HepG2 (cell line): ENCODE measurements at regions not wholly inside any gene's neighbourhood (a gene's known extent, or its start where the extent isn't known, plus 50 kb on each side); places are given as distances from the start of the nearest gene placed in this dataset.

Experiments used
- ATAC-seq: fragments of 200-7000 bp; cut with Tn5 transposase; 3 replicates; pipeline ENCODE4 v1.9.1; 2020; ENCODE audit warnings: mild to moderate bottlenecking, moderate library complexity
- BruUV-seq: library from RNA; stranded (reverse); fragments of 400-500 nt; replicated peaks from 2 replicates; lab custom pipeline; 2021; lab: Mats Ljungman, UMichigan
- CTCF ChIA-PET: fragments of 300-600 bp; formaldehyde crosslinking; extraction: SDS; loops from one replicate; lab custom pipeline; 2021; ENCODE audit warnings: low total read pairs, inconsistent platforms, low intra/inter-chr PET ratio; lab: Yijun Ruan, JAX
- POLR2A ChIA-PET: fragments of 350-600 bp; sonication (Branson Sonifier 250); formaldehyde crosslinking; loops from one replicate; lab custom pipeline; 2020; ENCODE audit warnings: antibody characterized with exemption, inconsistent platforms; lab: Yijun Ruan, JAX
- DNase-seq: peaks from one replicate; pipeline ENCODE4 v3.0.0-alpha.2; 2015; ENCODE audit warnings: low spot score
- FAIRE-seq: peaks from 3 replicates; lab custom pipeline; 2011; peaks lifted over from hg19 to GRCh38; lab: Jason Lieb, UNC
- H2AFZ ChIP-seq: one replicate; pipeline ENCODE4 v1.6.1; 2011; ENCODE audit warnings: low read length, inconsistent platforms
- H3K27ac ChIP-seq: fragments of 300-600 bp; 3 replicates; pipeline ENCODE4 v1.8.0; 2011; ENCODE audit warnings: mixed run types, mild to moderate bottlenecking, mixed read lengths, low read length, inconsistent platforms; ENCODE audit not compliant: insufficient read depth; ENCODE audit errors: extremely low read length
- H3K27me3 ChIP-seq, 2 experiments: fragments of 200-600 bp in 1 of 2; 2 replicates in 1 of 2; 3 replicates in 1 of 2; pipeline versions ENCODE4 v1.6.0 to v1.8.0; 2011; ENCODE audit warnings: low read length in 2 of 2, mild to moderate bottlenecking in 2 of 2, moderate library complexity in 2 of 2, inconsistent platforms in 1 of 2; ENCODE audit not compliant: insufficient read depth in 2 of 2, control insufficient read depth in 1 of 2
- H3K36me3 ChIP-seq, 2 experiments: fragments of 200-600 bp in 1 of 2; replicated peaks in 1 of 2; 2 replicates in 1 of 2; 3 replicates in 1 of 2; pipeline versions ENCODE4 v1.5.1 to v1.8.0; 2011; ENCODE audit warnings: low read length in 2 of 2, inconsistent platforms in 1 of 2; ENCODE audit not compliant: insufficient read depth in 2 of 2, control insufficient read depth in 1 of 2
- H3K4me1 ChIP-seq: 2 replicates; pipeline ENCODE4 v1.5.1; 2012; ENCODE audit warnings: low read length, inconsistent platforms; ENCODE audit not compliant: insufficient read depth
- H3K4me2 ChIP-seq: 2 replicates; pipeline ENCODE4 v1.6.0; 2011; ENCODE audit warnings: low read depth, low read length, inconsistent platforms
- H3K4me3 ChIP-seq, 3 experiments: fragments of 200-600 bp in 1 of 3; sonication (generic), shearing (Covaris generic) in 1 of 3; replicated peaks in 1 of 3; 2 replicates each; pipeline ENCODE4 v1.5.1; 2011 to 2016; ENCODE audit warnings: low read length in 3 of 3, inconsistent platforms in 2 of 3, low read depth in 2 of 3, mild to moderate bottlenecking in 2 of 3, control low read depth in 1 of 3, mixed read lengths in 1 of 3; ENCODE audit not compliant: insufficient read depth in 1 of 3
- H3K79me2 ChIP-seq: one replicate; pipeline ENCODE4 v1.6.1; 2011; ENCODE audit warnings: low read length, inconsistent platforms; ENCODE audit not compliant: insufficient read depth
- H3K9ac ChIP-seq: 2 replicates; pipeline ENCODE4 v1.6.0; 2011; ENCODE audit warnings: mild to moderate bottlenecking, low read depth, low read length, inconsistent platforms; ENCODE audit not compliant: insufficient read depth
- H3K9me3 ChIP-seq: 2 replicates; pipeline ENCODE4 v1.5.1; 2012; ENCODE audit warnings: mild to moderate bottlenecking, low read length
- H4K20me1 ChIP-seq: 2 replicates; pipeline ENCODE4 v1.6.0; 2011; ENCODE audit warnings: inconsistent platforms, mild to moderate bottlenecking, low read length, moderate library complexity; ENCODE audit not compliant: insufficient read depth
- CEBPZ ChIP-seq: IDR thresholded peaks from 2 replicates; pipeline ENCODE4 v1.6.1; 2012; ENCODE audit warnings: low read length, improper control_type of control experiment
- FOXC1 ChIP-seq: sonication (generic); formaldehyde crosslinking; IDR thresholded peaks from 2 replicates; pipeline ENCODE4 v1.8.0; 2022; ENCODE audit warnings: mild to moderate bottlenecking, missing genetic modification reagents, borderline replicate concordance
- NFKBIZ ChIP-seq: IDR thresholded peaks from 2 replicates; pipeline ENCODE4 v1.6.1; 2018; ENCODE audit warnings: missing genetic modification reagents, missing compliant biosample characterization
- PHB2 ChIP-seq: fragments of 450-650 bp; IDR thresholded peaks from 2 replicates; pipeline ENCODE4 v1.6.1; 2018; ENCODE audit not compliant: partially characterized antibody
- RCOR2 ChIP-seq: IDR thresholded peaks from 2 replicates; pipeline ENCODE4 v1.6.1; 2016; ENCODE audit warnings: missing biosample characterization, missing genetic modification reagents
- SMAD9 ChIP-seq: sonication (generic); formaldehyde crosslinking; IDR thresholded peaks from 2 replicates; pipeline ENCODE4 v1.5.1; 2020; ENCODE audit warnings: mild to moderate bottlenecking, missing genetic modification reagents
- STAT6 ChIP-seq: sonication (generic); formaldehyde crosslinking; IDR thresholded peaks from 2 replicates; pipeline ENCODE4 v1.4.0; 2020; ENCODE audit warnings: missing genetic modification reagents, mild to moderate bottlenecking, borderline replicate concordance
- ZMYM4 ChIP-seq: sonication (generic); formaldehyde crosslinking; IDR thresholded peaks from 2 replicates; pipeline ENCODE4 v1.8.1; 2023; ENCODE audit warnings: mild to moderate bottlenecking, missing genetic modification reagents
- ZNF317 ChIP-seq: sonication (generic); formaldehyde crosslinking; IDR thresholded peaks from 2 replicates; pipeline ENCODE4 v1.5.0; 2020; ENCODE audit warnings: mild to moderate bottlenecking, missing genetic modification reagents
- ZNF362 ChIP-seq: sonication (generic); formaldehyde crosslinking; IDR thresholded peaks from 2 replicates; pipeline ENCODE4 v1.4.0; 2020; ENCODE audit warnings: missing genetic modification reagents, mild to moderate bottlenecking, borderline replicate concordance
- WGBS: methylation state at CpG from one replicate; pipeline ENCODE4 v1.1.6; 2017; ENCODE audit warnings: low lambda C conversion rate; 5-methylcytosine and 5-hydroxymethylcytosine counted together
- in situ Hi-C: cut with HindIII; loops from 2 replicates; pipeline ENCODE4 v1.10.0; 2017; ENCODE audit warnings: low pct_unique_long_range_greater_than_20kb; ENCODE audit not compliant: extremely low pct_ligation_motif_present
- intact Hi-C: fragments of 100-400 bp; cut with micrococcal nuclease; formaldehyde crosslinking; loops from one replicate; pipeline ENCODE4 v1.10.0; 2022; ENCODE audit not compliant: unreplicated experiment
- TF ChIP-seq, protein P1 (sequence below): sonication (generic); formaldehyde crosslinking; IDR thresholded peaks from 2 replicates; pipeline ENCODE4 v1.4.0; 2020; ENCODE audit warnings: mild to moderate bottlenecking, missing genetic modification reagents

DNA sequence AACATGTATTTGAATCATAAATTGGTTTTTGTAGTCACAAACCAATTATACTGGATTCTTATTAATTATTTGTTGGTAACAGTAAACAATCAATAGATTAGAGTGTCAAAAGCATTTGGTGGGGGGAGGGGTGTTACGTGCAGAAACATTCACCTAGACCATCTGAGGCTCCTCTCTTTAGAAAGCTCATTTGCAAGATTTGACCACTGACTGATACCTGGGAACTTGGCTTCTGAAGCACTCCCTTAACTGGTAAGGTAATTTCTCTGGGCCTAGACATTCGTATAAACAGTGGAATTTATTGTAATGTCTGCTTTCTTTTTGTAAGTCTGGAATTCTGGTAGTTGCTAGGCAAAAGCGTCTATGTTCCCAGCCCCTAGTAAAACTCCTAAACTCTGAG is 243.8 kb upstream of the GBE1 start (continued):
- TF ChIP-seq STAT6 (CRISPR knock-in tag) = no peak

GRCh38 chr3:82004266-82004665 is 242.8 kb upstream of the GBE1 start:
- ChIA-PET CTCF (no interaction called here), POLR2A (no interaction called here)
- DNase-seq (no peak), ATAC-seq (no peak), FAIRE-seq (no peak)
- no peak overlapping the region for H3K4me3 ChIP-seq
- H3K4me1 ChIP-seq = no peaks in the 10 kb centered on the region
- H3K9ac ChIP-seq = no peak overlapping the region
- H3K4me2 ChIP-seq = no peak overlapping the region
- peaks cover 2% of the 10 kb centered on the region for H3K79me2 ChIP-seq
- BruUV-seq = no TSS peak
- H4K20me1 ChIP-seq = no peaks in the 10 kb centered on the region
- H2AFZ ChIP-seq = no peak overlapping the region
- no peak overlapping the region for H3K27ac ChIP-seq
- H3K27me3 ChIP-seq = no peaks in the 10 kb centered on the region
- H3K36me3 ChIP-seq = no peaks in the 10 kb centered on the region
- WGBS = 53% methylated on average over 2 of the region's 2 CpGs
- H3K9me3 ChIP-seq = peaks cover 9% of the 10 kb centered on the region
- intact Hi-C loops = no loop called here
- in situ Hi-C loops = no loop called here
- TF ChIP-seq SMAD9 (no peak), PHB2 (no peak), FOXC1 (CRISPR knock-in tag) (no peak), RCOR2 (no peak), CEBPZ (no peak), ZNF317 (CRISPR knock-in tag) (no peak), NFKBIZ (CRISPR knock-in tag) (no peak), ZNF362 (CRISPR knock-in tag) (no peak), ZMYM4 (no peak)
- TF ChIP-seq, protein P1, sequence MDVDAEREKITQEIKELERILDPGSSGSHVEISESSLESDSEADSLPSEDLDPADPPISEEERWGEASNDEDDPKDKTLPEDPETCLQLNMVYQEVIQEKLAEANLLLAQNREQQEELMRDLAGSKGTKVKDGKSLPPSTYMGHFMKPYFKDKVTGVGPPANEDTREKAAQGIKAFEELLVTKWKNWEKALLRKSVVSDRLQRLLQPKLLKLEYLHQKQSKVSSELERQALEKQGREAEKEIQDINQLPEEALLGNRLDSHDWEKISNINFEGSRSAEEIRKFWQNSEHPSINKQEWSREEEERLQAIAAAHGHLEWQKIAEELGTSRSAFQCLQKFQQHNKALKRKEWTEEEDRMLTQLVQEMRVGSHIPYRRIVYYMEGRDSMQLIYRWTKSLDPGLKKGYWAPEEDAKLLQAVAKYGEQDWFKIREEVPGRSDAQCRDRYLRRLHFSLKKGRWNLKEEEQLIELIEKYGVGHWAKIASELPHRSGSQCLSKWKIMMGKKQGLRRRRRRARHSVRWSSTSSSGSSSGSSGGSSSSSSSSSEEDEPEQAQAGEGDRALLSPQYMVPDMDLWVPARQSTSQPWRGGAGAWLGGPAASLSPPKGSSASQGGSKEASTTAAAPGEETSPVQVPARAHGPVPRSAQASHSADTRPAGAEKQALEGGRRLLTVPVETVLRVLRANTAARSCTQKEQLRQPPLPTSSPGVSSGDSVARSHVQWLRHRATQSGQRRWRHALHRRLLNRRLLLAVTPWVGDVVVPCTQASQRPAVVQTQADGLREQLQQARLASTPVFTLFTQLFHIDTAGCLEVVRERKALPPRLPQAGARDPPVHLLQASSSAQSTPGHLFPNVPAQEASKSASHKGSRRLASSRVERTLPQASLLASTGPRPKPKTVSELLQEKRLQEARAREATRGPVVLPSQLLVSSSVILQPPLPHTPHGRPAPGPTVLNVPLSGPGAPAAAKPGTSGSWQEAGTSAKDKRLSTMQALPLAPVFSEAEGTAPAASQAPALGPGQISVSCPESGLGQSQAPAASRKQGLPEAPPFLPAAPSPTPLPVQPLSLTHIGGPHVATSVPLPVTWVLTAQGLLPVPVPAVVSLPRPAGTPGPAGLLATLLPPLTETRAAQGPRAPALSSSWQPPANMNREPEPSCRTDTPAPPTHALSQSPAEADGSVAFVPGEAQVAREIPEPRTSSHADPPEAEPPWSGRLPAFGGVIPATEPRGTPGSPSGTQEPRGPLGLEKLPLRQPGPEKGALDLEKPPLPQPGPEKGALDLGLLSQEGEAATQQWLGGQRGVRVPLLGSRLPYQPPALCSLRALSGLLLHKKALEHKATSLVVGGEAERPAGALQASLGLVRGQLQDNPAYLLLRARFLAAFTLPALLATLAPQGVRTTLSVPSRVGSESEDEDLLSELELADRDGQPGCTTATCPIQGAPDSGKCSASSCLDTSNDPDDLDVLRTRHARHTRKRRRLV = no peak
